HepG2 (cell line): ENCODE measurements at regions not wholly inside any gene's neighbourhood (a gene's known extent, or its start where the extent isn't known, plus 50 kb on each side); places are given as distances from the start of the nearest gene placed in this dataset.

Source experiments
- ATAC-seq: fragments of 200-7000 bp; cut with Tn5 transposase; 3 replicates; pipeline ENCODE4 v1.9.1; 2020; ENCODE audit warnings: mild to moderate bottlenecking, moderate library complexity
- BruUV-seq: library from RNA; stranded (reverse); fragments of 400-500 nt; replicated peaks from 2 replicates; lab custom pipeline; 2021; lab: Mats Ljungman, UMichigan
- CTCF ChIA-PET: fragments of 300-600 bp; formaldehyde crosslinking; extraction: SDS; loops from one replicate; lab custom pipeline; 2021; ENCODE audit warnings: low total read pairs, inconsistent platforms, low intra/inter-chr PET ratio; lab: Yijun Ruan, JAX
- POLR2A ChIA-PET: fragments of 350-600 bp; sonication (Branson Sonifier 250); formaldehyde crosslinking; loops from one replicate; lab custom pipeline; 2020; ENCODE audit warnings: antibody characterized with exemption, inconsistent platforms; lab: Yijun Ruan, JAX
- DNase-seq: peaks from one replicate; pipeline ENCODE4 v3.0.0-alpha.2; 2015; ENCODE audit warnings: low spot score
- FAIRE-seq: peaks from 3 replicates; lab custom pipeline; 2011; peaks lifted over from hg19 to GRCh38; lab: Jason Lieb, UNC
- H2AFZ ChIP-seq: one replicate; pipeline ENCODE4 v1.6.1; 2011; ENCODE audit warnings: low read length, inconsistent platforms
- H3K27ac ChIP-seq: fragments of 300-600 bp; 3 replicates; pipeline ENCODE4 v1.8.0; 2011; ENCODE audit warnings: mixed run types, mild to moderate bottlenecking, mixed read lengths, low read length, inconsistent platforms; ENCODE audit not compliant: insufficient read depth; ENCODE audit errors: extremely low read length
- H3K27me3 ChIP-seq, 2 experiments: fragments of 200-600 bp in 1 of 2; 2 replicates in 1 of 2; 3 replicates in 1 of 2; pipeline versions ENCODE4 v1.6.0 to v1.8.0; 2011; ENCODE audit warnings: low read length in 2 of 2, mild to moderate bottlenecking in 2 of 2, moderate library complexity in 2 of 2, inconsistent platforms in 1 of 2; ENCODE audit not compliant: insufficient read depth in 2 of 2, control insufficient read depth in 1 of 2
- H3K36me3 ChIP-seq, 2 experiments: fragments of 200-600 bp in 1 of 2; replicated peaks in 1 of 2; 2 replicates in 1 of 2; 3 replicates in 1 of 2; pipeline versions ENCODE4 v1.5.1 to v1.8.0; 2011; ENCODE audit warnings: low read length in 2 of 2, inconsistent platforms in 1 of 2; ENCODE audit not compliant: insufficient read depth in 2 of 2, control insufficient read depth in 1 of 2
- H3K4me1 ChIP-seq: 2 replicates; pipeline ENCODE4 v1.5.1; 2012; ENCODE audit warnings: low read length, inconsistent platforms; ENCODE audit not compliant: insufficient read depth
- H3K4me2 ChIP-seq: 2 replicates; pipeline ENCODE4 v1.6.0; 2011; ENCODE audit warnings: low read depth, low read length, inconsistent platforms
- H3K4me3 ChIP-seq, 3 experiments: fragments of 200-600 bp in 1 of 3; sonication (generic), shearing (Covaris generic) in 1 of 3; replicated peaks in 1 of 3; 2 replicates each; pipeline ENCODE4 v1.5.1; 2011 to 2016; ENCODE audit warnings: low read length in 3 of 3, inconsistent platforms in 2 of 3, low read depth in 2 of 3, mild to moderate bottlenecking in 2 of 3, control low read depth in 1 of 3, mixed read lengths in 1 of 3; ENCODE audit not compliant: insufficient read depth in 1 of 3
- H3K79me2 ChIP-seq: one replicate; pipeline ENCODE4 v1.6.1; 2011; ENCODE audit warnings: low read length, inconsistent platforms; ENCODE audit not compliant: insufficient read depth
- H3K9ac ChIP-seq: 2 replicates; pipeline ENCODE4 v1.6.0; 2011; ENCODE audit warnings: mild to moderate bottlenecking, low read depth, low read length, inconsistent platforms; ENCODE audit not compliant: insufficient read depth
- H3K9me3 ChIP-seq: 2 replicates; pipeline ENCODE4 v1.5.1; 2012; ENCODE audit warnings: mild to moderate bottlenecking, low read length
- H4K20me1 ChIP-seq: 2 replicates; pipeline ENCODE4 v1.6.0; 2011; ENCODE audit warnings: inconsistent platforms, mild to moderate bottlenecking, low read length, moderate library complexity; ENCODE audit not compliant: insufficient read depth
- ARNT2 ChIP-seq: sonication (generic); formaldehyde crosslinking; IDR thresholded peaks from 2 replicates; pipeline ENCODE4 v1.8.0; 2022; ENCODE audit warnings: mild to moderate bottlenecking, low read depth, missing genetic modification reagents, moderate library complexity
- CAMTA2 ChIP-seq: sonication (generic); formaldehyde crosslinking; IDR thresholded peaks from 2 replicates; pipeline ENCODE4 v1.4.0; 2020; ENCODE audit warnings: mild to moderate bottlenecking, missing genetic modification reagents, borderline replicate concordance
- HOMEZ ChIP-seq: IDR thresholded peaks from 2 replicates; pipeline ENCODE4 v1.6.1; 2016; ENCODE audit warnings: low read depth
- MXI1 ChIP-seq: IDR thresholded peaks from 3 replicates; pipeline ENCODE4 v1.6.1; 2012; ENCODE audit warnings: low read depth, low read length, inconsistent platforms, borderline replicate concordance
- POLR2A ChIP-seq, 2 experiments: IDR thresholded peaks; 2 replicates each; pipeline ENCODE4 v1.6.1; 2011; ENCODE audit warnings: low read depth in 2 of 2, low read length in 2 of 2, mild to moderate bottlenecking in 1 of 2, moderate library complexity in 1 of 2; ENCODE audit not compliant: insufficient read depth in 1 of 2
- PREB ChIP-seq: sonication (generic); formaldehyde crosslinking; IDR thresholded peaks from 2 replicates; pipeline ENCODE4 v1.4.0; 2020; ENCODE audit warnings: missing genetic modification reagents
- PRPF4 ChIP-seq: fragments of 200-400 bp; formaldehyde crosslinking; IDR thresholded peaks from 2 replicates; pipeline ENCODE4 v1.6.1; 2016; ENCODE audit warnings: low read length, low read depth; ENCODE audit not compliant: poor library complexity, severe bottlenecking
- RFXANK ChIP-seq: IDR thresholded peaks from 2 replicates; pipeline ENCODE4 v1.6.1; 2016
- SIN3B ChIP-seq: fragments of 150-350 bp; IDR thresholded peaks from 2 replicates; pipeline ENCODE4 v1.6.1; 2014; ENCODE audit warnings: low read length
- SIX4 ChIP-seq: sonication (generic); formaldehyde crosslinking; IDR thresholded peaks from 2 replicates; pipeline ENCODE4 v1.4.0; 2020; ENCODE audit warnings: missing genetic modification reagents
- TARDBP ChIP-seq: sonication (generic); formaldehyde crosslinking; IDR thresholded peaks from 2 replicates; pipeline ENCODE4 v1.8.0; 2022; ENCODE audit warnings: mild to moderate bottlenecking, missing genetic modification reagents
- ZNF550 ChIP-seq: sonication (generic); formaldehyde crosslinking; IDR thresholded peaks from 2 replicates; pipeline ENCODE4 v1.4.0; 2020; ENCODE audit warnings: mild to moderate bottlenecking, missing genetic modification reagents, borderline replicate concordance
- ZNF616 ChIP-seq: sonication (generic); formaldehyde crosslinking; IDR thresholded peaks from 2 replicates; pipeline ENCODE4 v1.5.0; 2020; ENCODE audit warnings: low read depth, mild to moderate bottlenecking, missing genetic modification reagents
- ZNF672 ChIP-seq: sonication (generic); formaldehyde crosslinking; IDR thresholded peaks from 2 replicates; pipeline ENCODE4 v1.8.1; 2022; ENCODE audit warnings: missing genetic modification reagents
- ZNF772 ChIP-seq: sonication (generic); formaldehyde crosslinking; IDR thresholded peaks from 2 replicates; pipeline ENCODE4 v1.5.0; 2020; ENCODE audit warnings: mild to moderate bottlenecking, missing genetic modification reagents
- ZNF780A ChIP-seq: sonication (generic); formaldehyde crosslinking; IDR thresholded peaks from 2 replicates; pipeline ENCODE4 v1.8.0; 2022; ENCODE audit warnings: mild to moderate bottlenecking, missing genetic modification reagents, moderate library complexity
- ZNF788 ChIP-seq: sonication (generic); formaldehyde crosslinking; IDR thresholded peaks from 2 replicates; pipeline ENCODE4 v1.5.0; 2020; ENCODE audit warnings: mild to moderate bottlenecking, missing genetic modification reagents, borderline replicate concordance
- ZZZ3 ChIP-seq: sonication (generic); formaldehyde crosslinking; IDR thresholded peaks from 2 replicates; pipeline ENCODE4 v1.4.0; 2020; ENCODE audit warnings: missing genetic modification reagents, mild to moderate bottlenecking, borderline replicate concordance
- WGBS: methylation state at CpG from one replicate; pipeline ENCODE4 v1.1.6; 2017; ENCODE audit warnings: low lambda C conversion rate; 5-methylcytosine and 5-hydroxymethylcytosine counted together
- in situ Hi-C: cut with HindIII; loops from 2 replicates; pipeline ENCODE4 v1.10.0; 2017; ENCODE audit warnings: low pct_unique_long_range_greater_than_20kb; ENCODE audit not compliant: extremely low pct_ligation_motif_present
- intact Hi-C: fragments of 100-400 bp; cut with micrococcal nuclease; formaldehyde crosslinking; loops from one replicate; pipeline ENCODE4 v1.10.0; 2022; ENCODE audit not compliant: unreplicated experiment
- TF ChIP-seq, protein P1 (sequence below): sonication (generic); formaldehyde crosslinking; IDR thresholded peaks from 2 replicates; pipeline ENCODE4 v1.9.0; 2022; ENCODE audit warnings: missing genetic modification reagents, mild to moderate bottlenecking, borderline replicate concordance

DNA sequence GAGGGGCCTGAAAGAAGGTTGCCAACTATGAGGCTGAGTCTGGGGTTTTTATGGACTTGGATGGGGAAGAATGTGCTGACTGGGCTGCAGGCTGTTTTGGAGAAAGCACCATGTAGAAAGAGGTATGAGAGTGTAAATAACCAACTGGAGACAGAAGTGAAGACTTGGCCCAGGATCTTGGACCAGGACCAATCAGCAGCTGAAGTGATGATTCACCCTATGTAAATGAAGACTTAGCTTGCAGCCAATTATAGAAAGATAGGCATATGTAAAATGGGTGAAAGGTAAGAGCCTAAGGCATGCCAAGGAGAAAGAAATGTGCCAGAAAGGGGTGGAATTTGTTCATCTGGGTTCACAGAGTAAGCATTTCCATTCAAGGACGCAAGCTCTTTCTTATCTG lies 856.7 kb upstream of the PRKX start:
- no peak for ATAC-seq
- DNase-seq = no peak
- Histone ChIP-seq H4K20me1 (no peaks in the 10 kb centered on the region), H3K4me1 (no peaks in the 10 kb centered on the region), H2AFZ (no peak overlapping the region), H3K9ac (no peak overlapping the region), H3K27me3 (no peaks in the 10 kb centered on the region), H3K4me2 (no peak overlapping the region), H3K36me3 (no peaks in the 10 kb centered on the region), H3K27ac (no peak overlapping the region), H3K9me3 (peaks cover 30% of the 10 kb centered on the region; the same call in 1 of the 2 replicates), H3K79me2 (no peaks in the 10 kb centered on the region), H3K4me3 (no peak overlapping the region)
- no peak for FAIRE-seq
- in situ Hi-C loops (no loop called here), intact Hi-C loops (no loop called here)
- ChIA-PET CTCF (no interaction called here), POLR2A (no interaction called here)
- no CpG with 5 or more reads among the region's 1 CpG for WGBS
- TF ChIP-seq ZNF788 = no peak
- TF ChIP-seq CAMTA2 (CRISPR knock-in tag) = no peak
- no peak for TF ChIP-seq ZZZ3 (CRISPR knock-in tag)
- TF ChIP-seq TARDBP (CRISPR knock-in tag) = no peak
- TF ChIP-seq RFXANK (CRISPR knock-in tag) = no peak
- TF ChIP-seq, protein P1, sequence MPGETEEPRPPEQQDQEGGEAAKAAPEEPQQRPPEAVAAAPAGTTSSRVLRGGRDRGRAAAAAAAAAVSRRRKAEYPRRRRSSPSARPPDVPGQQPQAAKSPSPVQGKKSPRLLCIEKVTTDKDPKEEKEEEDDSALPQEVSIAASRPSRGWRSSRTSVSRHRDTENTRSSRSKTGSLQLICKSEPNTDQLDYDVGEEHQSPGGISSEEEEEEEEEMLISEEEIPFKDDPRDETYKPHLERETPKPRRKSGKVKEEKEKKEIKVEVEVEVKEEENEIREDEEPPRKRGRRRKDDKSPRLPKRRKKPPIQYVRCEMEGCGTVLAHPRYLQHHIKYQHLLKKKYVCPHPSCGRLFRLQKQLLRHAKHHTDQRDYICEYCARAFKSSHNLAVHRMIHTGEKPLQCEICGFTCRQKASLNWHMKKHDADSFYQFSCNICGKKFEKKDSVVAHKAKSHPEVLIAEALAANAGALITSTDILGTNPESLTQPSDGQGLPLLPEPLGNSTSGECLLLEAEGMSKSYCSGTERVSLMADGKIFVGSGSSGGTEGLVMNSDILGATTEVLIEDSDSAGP (CRISPR knock-in tag) = no peak
- TF ChIP-seq POLR2A (IDR thresholded peaks at IDR 0.05; ENCODE audit: insufficient read depth in 1 of 2, low read depth in 2 of 2, low read length in 2 of 2) = no peak
- no peak for TF ChIP-seq ZNF780A (CRISPR knock-in tag)
- TF ChIP-seq ZNF550 (CRISPR knock-in tag) = no peak
- TF ChIP-seq ZNF772 (CRISPR knock-in tag) = no peak
- no peak for TF ChIP-seq ZNF672
- TF ChIP-seq MXI1 = no peak
- no peak for TF ChIP-seq HOMEZ (CRISPR knock-in tag)
- TF ChIP-seq PREB (CRISPR knock-in tag) = no peak
- no peak for TF ChIP-seq PRPF4
- TF ChIP-seq ZNF616 (CRISPR knock-in tag) = no peak
- no peak for TF ChIP-seq ARNT2 (CRISPR knock-in tag)
- TF ChIP-seq SIN3B = no peak
- TF ChIP-seq SIX4 = no peak
- BruUV-seq = no TSS peak
